Neutrophil (primary cell): ENCODE measurements at regions not wholly inside any gene's neighbourhood (a gene's known extent, or its start where the extent isn't known, plus 50 kb on each side); places are given as distances from the start of the nearest gene placed in this dataset.

Experiments used
- H3K27ac ChIP-seq: fragments of 200-600 bp; sonication (generic); 2 replicates; pipeline ENCODE4 v1.5.1; 2016; ENCODE audit warnings: mild to moderate bottlenecking, moderate library complexity
- H3K27me3 ChIP-seq: fragments of 200-600 bp; sonication (generic); 2 replicates; pipeline ENCODE4 v1.6.0; 2016; ENCODE audit warnings: mild to moderate bottlenecking
- H3K36me3 ChIP-seq: fragments of 200-600 bp; sonication (generic); 2 replicates; pipeline ENCODE4 v1.5.1; 2017
- H3K4me1 ChIP-seq, 2 experiments: fragments of 200-600 bp in 1 of 2; sonication (generic) in 1 of 2; 1 replicate in 1 of 2; 2 replicates in 1 of 2; pipeline versions ENCODE4 v1.5.1 to v1.6.1; 2013 to 2016; ENCODE audit warnings: low read depth in 1 of 2, low read length in 1 of 2, mild to moderate bottlenecking in 1 of 2, moderate library complexity in 1 of 2; ENCODE audit not compliant: control insufficient read depth in 1 of 2, insufficient read depth in 1 of 2
- H3K4me3 ChIP-seq, 2 experiments: fragments of 200-600 bp in 1 of 2; sonication (generic) in 1 of 2; 1 replicate in 1 of 2; 2 replicates in 1 of 2; pipeline ENCODE4 v1.5.1; 2013 to 2016; ENCODE audit warnings: low read depth in 1 of 2, low read length in 1 of 2, mild to moderate bottlenecking in 1 of 2, moderate library complexity in 1 of 2
- H3K9me3 ChIP-seq: fragments of 200-600 bp; sonication (generic); 2 replicates; pipeline ENCODE4 v1.5.1; 2016
- TF ChIP-seq, protein P1 (sequence below): fragments of 200-600 bp; sonication (generic); IDR thresholded peaks from 2 replicates; pipeline ENCODE4 v1.5.1; 2016; ENCODE audit warnings: antibody characterized with exemption

DNA sequence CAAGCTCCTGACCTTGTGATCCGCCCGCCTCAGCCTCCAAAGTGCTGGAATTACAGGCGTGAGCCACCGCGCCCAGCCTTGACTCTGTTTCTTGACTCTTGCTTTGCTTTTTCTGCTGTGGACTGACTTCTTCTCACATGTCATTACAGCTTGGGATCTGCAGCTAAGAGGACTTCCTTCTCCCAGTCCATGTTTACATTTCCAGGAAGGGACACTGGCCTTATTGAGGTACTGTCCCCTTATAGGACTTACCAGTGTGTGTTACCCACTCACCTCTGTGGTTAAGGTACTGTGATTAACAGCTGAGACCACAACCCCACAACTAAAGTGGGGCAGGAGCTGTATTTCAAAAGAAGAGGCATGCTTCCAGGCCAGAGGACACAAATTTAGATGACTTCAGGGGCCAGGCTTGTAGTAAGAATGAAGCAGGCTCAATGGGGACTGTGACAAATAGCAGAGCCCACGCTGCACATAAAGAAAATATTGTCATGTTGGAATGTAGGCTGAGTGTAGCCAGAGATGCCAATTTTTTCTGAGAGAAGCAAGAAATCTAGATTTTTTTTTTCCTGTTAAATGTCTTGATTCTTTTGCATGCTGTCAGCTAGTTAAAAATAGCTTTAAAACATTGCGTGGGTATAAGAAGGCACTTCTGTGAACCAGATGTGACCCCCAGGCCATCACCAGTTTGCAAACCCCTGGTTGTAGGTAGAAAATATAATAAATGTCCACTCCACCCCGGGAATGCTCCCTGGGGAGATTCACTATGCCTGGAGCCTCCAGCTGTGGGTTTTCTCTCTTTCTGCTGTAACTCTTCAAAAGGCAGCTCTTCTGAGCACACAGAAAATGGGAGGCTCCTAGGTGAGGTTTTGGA is 75.0 kb downstream of the PTPDC1 start:
- Histone ChIP-seq H3K4me1 (peaks cover 10 to 12% of the 10 kb centered on the region in 2 experiments), H3K9me3 (no peaks in the 10 kb centered on the region), H3K27ac (no peak overlapping the region), H3K27me3 (no peaks in the 10 kb centered on the region), H3K36me3 (no peaks in the 10 kb centered on the region), H3K4me3 (no peak overlapping the region)
- TF ChIP-seq, protein P1, sequence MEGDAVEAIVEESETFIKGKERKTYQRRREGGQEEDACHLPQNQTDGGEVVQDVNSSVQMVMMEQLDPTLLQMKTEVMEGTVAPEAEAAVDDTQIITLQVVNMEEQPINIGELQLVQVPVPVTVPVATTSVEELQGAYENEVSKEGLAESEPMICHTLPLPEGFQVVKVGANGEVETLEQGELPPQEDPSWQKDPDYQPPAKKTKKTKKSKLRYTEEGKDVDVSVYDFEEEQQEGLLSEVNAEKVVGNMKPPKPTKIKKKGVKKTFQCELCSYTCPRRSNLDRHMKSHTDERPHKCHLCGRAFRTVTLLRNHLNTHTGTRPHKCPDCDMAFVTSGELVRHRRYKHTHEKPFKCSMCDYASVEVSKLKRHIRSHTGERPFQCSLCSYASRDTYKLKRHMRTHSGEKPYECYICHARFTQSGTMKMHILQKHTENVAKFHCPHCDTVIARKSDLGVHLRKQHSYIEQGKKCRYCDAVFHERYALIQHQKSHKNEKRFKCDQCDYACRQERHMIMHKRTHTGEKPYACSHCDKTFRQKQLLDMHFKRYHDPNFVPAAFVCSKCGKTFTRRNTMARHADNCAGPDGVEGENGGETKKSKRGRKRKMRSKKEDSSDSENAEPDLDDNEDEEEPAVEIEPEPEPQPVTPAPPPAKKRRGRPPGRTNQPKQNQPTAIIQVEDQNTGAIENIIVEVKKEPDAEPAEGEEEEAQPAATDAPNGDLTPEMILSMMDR = no peak

DNA sequence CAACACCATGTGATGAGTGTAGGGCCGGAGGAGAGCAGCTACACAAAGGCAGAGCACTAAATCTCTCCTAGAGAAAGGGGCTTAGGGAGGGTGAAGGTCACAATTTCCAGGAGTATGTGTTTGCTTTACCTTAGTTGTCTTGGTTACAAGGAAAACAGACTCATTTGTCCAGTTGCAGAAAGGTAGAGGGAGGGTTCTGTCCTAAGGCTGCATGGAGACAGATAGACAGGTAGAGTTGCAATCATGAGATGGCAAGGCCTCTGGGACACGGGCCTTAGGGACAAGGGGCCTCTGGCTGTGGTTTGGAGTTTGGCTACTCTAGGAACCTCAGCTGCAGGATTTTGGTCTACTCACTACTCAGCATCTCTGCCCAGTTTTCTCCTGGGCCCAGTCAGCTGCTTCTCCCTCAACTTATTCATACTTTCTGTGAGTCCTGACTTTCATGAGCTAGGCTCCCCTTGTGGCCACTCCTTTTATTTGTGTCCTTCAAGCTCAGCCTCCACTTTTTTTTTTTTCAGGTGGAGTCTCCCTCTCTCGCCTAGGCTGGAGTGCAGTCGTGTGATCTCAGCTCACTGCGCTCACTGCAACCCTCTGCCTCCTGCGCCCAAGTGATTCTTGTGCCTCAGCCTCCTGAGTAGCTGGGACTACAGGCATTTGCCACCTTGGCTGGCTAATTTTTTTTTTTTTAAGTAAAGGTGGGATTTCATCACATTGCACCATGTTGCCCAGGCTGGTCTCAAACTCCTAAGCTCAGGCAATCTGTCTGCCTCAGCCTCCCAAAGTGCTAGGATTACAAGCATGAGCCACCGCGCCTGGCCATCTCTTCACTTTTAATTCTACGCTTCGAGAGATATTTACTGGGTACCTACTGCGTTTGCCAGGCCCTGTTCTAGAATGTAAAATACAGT is 76.6 kb downstream of the PTPDC1 start:
- H3K9me3 ChIP-seq = no peaks in the 10 kb centered on the region
- no peak overlapping the region for H3K27ac ChIP-seq
- H3K27me3 ChIP-seq = no peaks in the 10 kb centered on the region
- H3K4me1 ChIP-seq = peaks cover 15 to 19% of the 10 kb centered on the region in 2 experiments
- H3K4me3 ChIP-seq = no peak overlapping the region
- no peaks in the 10 kb centered on the region for H3K36me3 ChIP-seq
- TF ChIP-seq, protein P1 = no peak

DNA sequence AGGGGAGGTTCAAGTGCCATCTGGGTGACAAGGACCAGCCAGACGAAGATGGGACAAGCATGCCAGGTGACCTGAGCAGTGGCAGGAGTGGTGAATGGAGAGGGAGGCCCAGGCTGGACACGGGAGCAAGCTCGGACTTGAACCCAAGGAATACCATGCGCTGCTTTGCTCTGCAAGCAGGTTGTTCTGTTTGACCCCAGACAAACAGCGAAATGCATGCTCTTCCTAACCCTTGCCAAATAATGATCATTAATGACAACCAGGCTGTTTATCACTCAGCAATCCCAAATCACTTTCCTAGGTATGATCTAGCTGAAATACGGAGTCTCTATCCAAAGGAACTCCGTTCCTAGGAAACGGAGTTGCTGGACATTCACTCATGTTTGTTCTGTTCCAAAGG is 77.4 kb downstream of the PTPDC1 start:
- Histone ChIP-seq H3K27ac (no peak overlapping the region), H3K9me3 (no peaks in the 10 kb centered on the region), H3K36me3 (no peaks in the 10 kb centered on the region), H3K4me3 (no peak overlapping the region), H3K27me3 (no peaks in the 10 kb centered on the region), H3K4me1 (peaks cover 10 to 12% of the 10 kb centered on the region in 2 experiments)
- TF ChIP-seq, protein P1 = no peak

DNA sequence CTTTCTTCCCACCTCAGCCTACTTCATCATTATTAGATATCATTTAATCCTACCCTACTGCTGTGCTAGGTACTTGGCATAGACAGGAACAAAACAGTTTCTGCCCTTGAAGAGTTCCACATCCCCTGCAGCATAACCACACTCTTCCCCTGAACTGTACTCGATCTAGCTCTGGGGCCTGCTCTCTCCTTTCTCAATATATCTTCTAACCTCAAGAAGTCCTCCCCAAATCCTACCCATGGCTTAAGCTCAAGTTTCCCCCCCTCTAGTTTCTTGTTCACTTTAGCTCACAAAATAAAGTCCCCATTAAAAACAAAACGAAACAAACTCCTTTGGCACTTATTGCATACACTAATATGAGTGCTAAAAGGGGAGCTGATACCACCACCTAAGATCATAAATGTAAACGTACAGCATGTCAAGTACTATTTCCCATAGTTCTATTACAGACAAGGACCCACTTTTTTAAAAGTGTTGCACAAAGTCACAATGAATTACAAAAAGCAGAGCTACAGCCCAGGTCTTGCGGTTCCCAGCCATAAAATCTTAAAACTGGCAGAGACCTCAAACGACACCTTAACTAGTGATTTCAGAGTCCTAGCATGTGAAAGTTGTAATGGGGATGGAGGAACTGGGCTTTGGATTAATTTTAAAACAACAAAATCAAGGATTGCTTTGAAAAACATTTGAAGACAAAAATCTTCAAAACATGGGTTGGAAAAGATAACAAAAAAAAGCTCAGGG is 80.7 kb downstream of the PTPDC1 start:
- Histone ChIP-seq H3K36me3 (no peaks in the 10 kb centered on the region), H3K27me3 (no peaks in the 10 kb centered on the region), H3K27ac (peak overlapping the region; percentile 98), H3K4me1 (peaks cover 23 to 36% of the 10 kb centered on the region in 2 experiments), H3K4me3 (peak overlapping the region; percentile 86 to 92), H3K9me3 (no peaks in the 10 kb centered on the region)
- TF ChIP-seq, protein P1 = no peak

DNA sequence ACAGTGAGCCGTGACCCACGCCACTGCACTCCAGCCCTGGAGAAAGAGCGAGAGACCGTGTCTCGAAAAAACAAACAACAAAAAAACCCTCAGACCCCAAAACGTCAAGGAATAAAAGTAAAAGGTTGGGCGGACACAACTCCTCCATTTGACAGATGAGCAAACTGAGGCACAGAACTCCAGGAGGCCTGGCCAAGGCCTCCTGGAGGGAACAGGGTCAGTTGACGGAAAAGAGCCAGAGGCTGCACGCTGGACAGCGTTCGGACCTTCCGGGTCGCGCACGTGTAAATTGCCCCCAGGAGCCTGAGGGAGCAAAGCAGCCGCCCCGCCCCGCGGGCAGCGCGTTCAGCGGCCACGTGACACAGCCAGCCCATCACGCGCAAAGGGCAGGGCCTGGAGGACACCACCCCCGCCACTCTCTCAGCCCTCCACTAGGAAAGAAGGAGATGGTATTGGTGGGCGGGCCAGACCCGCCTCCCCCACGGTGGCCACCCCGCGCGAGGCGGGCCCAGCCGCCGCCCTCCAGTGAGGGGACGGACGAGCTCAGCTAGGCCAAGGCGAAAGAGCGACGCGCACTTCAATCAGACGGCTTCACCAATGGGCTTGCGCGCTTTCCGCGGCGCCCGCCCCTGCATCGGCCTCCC is 81.5 kb downstream of the PTPDC1 start:
- H3K4me1 ChIP-seq = peaks cover 23 to 41% of the 10 kb centered on the region in 2 experiments
- H3K9me3 ChIP-seq = no peaks in the 10 kb centered on the region
- TF ChIP-seq, protein P1 = peak; percentile 71
- H3K27me3 ChIP-seq = no peaks in the 10 kb centered on the region
- peak overlapping the region; percentile 98 for H3K27ac ChIP-seq
- H3K4me3 ChIP-seq = peak overlapping the region; percentile 86 to 92
- no peaks in the 10 kb centered on the region for H3K36me3 ChIP-seq
